ENCODE measurements at regions not wholly inside any gene's neighbourhood (a gene's known extent, or its start where the extent isn't known, plus 50 kb on each side); places are given as distances from the start of the nearest gene placed in this dataset.

- no peak for TF ChIP-seq CTCF (conservative IDR thresholded peaks at IDR 0.05)
- TF ChIP-seq ZFX (IDR thresholded peaks at IDR 0.05): no peak
Observed at GRCh38 chr4:181365671-181366070, 877.5 kb upstream of the TENM3 start.

GRCh38 chr4:181372014-181372413, 871.2 kb upstream of the TENM3 start:
- TF ChIP-seq ZFX (IDR thresholded peaks at IDR 0.05) (no peak), CTCF (conservative IDR thresholded peaks at IDR 0.05) (no peak)
- no peak overlapping the region for H3K27ac ChIP-seq

More at GRCh38 chr4:181365671-181366070, 877.5 kb upstream of the TENM3 start:
- no peak overlapping the region for H3K27ac ChIP-seq

- TF ChIP-seq ZFX (IDR thresholded peaks at IDR 0.05) (no peak), CTCF (conservative IDR thresholded peaks at IDR 0.05) (no peak)
- no peak overlapping the region for H3K27ac ChIP-seq
Observed at GRCh38 chr4:181376058-181376457, 867.1 kb upstream of the TENM3 start.

GRCh38 chr4:181388061-181388460, 855.1 kb upstream of the TENM3 start:
- no peak overlapping the region for H3K27ac ChIP-seq
- no peak for TF ChIP-seq ZFX (IDR thresholded peaks at IDR 0.05)

GRCh38 chr4:181416966-181417365, 826.2 kb upstream of the TENM3 start:
- no peak for TF ChIP-seq CTCF (conservative IDR thresholded peaks at IDR 0.05)
- TF ChIP-seq ZFX (IDR thresholded peaks at IDR 0.05): no peak
- H3K27ac ChIP-seq: no peak overlapping the region

GRCh38 chr4:181418496-181418895, 824.7 kb upstream of the TENM3 start:
- TF ChIP-seq ZFX (IDR thresholded peaks at IDR 0.05) (no peak), CTCF (conservative IDR thresholded peaks at IDR 0.05) (no peak)
- no peak overlapping the region for H3K27ac ChIP-seq

- TF ChIP-seq CTCF (conservative IDR thresholded peaks at IDR 0.05) (no peak), ZFX (IDR thresholded peaks at IDR 0.05) (no peak)
- H3K27ac ChIP-seq: no peak overlapping the region
Observed at GRCh38 chr4:181420950-181421349, 822.3 kb upstream of the TENM3 start.

- TF ChIP-seq ZFX (IDR thresholded peaks at IDR 0.05) (no peak), CTCF (conservative IDR thresholded peaks at IDR 0.05) (no peak)
- H3K27ac ChIP-seq: no peak overlapping the region
Observed at GRCh38 chr4:181424362-181425016, 818.7 kb upstream of the TENM3 start.

Data from C4-2B (cell line).